GM12891 (cell line): ENCODE measurements at regions not wholly inside any gene's neighbourhood (a gene's known extent, or its start where the extent isn't known, plus 50 kb on each side); places are given as distances from the start of the nearest gene placed in this dataset.

Experiments used
- POLR2A ChIP-seq: IDR thresholded peaks from 2 replicates; pipeline ENCODE4 v1.6.1; 2011; ENCODE audit warnings: low read depth, low read length, control low read depth
- POLR2AphosphoS5 ChIP-seq: IDR thresholded peaks from 2 replicates; pipeline ENCODE4 v1.6.1; 2011; ENCODE audit warnings: low read depth, low read length, control low read depth

GRCh38 chr13:94827566-94827965, 115.2 kb upstream of the SOX21 start:
- TF ChIP-seq POLR2AphosphoS5 (no peak), POLR2A (no peak)
